H1 (cell line): ENCODE measurements at regions not wholly inside any gene's neighbourhood (a gene's known extent, or its start where the extent isn't known, plus 50 kb on each side); places are given as distances from the start of the nearest gene placed in this dataset.

Source experiments
- CTCF ChIA-PET: fragments of 300-600 bp; sonication (Branson Sonifier 250); formaldehyde crosslinking; loops from one replicate; lab custom pipeline; 2021; ENCODE audit not compliant: partially characterized antibody; lab: Charles Lee
- POLR2A ChIA-PET: fragments of 300-600 bp; sonication (Branson Sonifier 250); formaldehyde crosslinking; loops from one replicate; lab custom pipeline; 2021; ENCODE audit warnings: inconsistent platforms; ENCODE audit not compliant: partially characterized antibody; lab: Charles Lee
- DNase-seq, 2 experiments: peaks; one replicate each; pipeline versions ENCODE4 v3.0.0 to v3.0.0-alpha.2; 2010 to 2022; ENCODE audit warnings: low spot score in 2 of 2, low read depth in 1 of 2, mixed read lengths in 1 of 2
- FAIRE-seq: peaks from 2 replicates; lab custom pipeline; 2011; peaks lifted over from hg19 to GRCh38; lab: Jason Lieb, UNC
- H2AFZ ChIP-seq: 2 replicates; pipeline ENCODE4 v1.8.1; 2012; ENCODE audit warnings: low read length, inconsistent platforms
- H2AK5ac ChIP-seq: 2 replicates; pipeline ENCODE4 v1.6.1; 2013; ENCODE audit warnings: low read depth, low read length
- H2BK120ac ChIP-seq: replicated peaks from 2 replicates; pipeline ENCODE3; 2013; ENCODE audit warnings: low read depth, low read length, inconsistent platforms
- H2BK12ac ChIP-seq: 2 replicates; pipeline ENCODE4 v1.6.1; 2013; ENCODE audit warnings: low read depth, low read length
- H2BK15ac ChIP-seq: 2 replicates; pipeline ENCODE4 v1.6.1; 2013; ENCODE audit warnings: low read length
- H2BK20ac ChIP-seq: 2 replicates; pipeline ENCODE4 v1.6.1; 2013; ENCODE audit warnings: low read length
- H2BK5ac ChIP-seq: 2 replicates; pipeline ENCODE4 v1.6.1; 2013; ENCODE audit warnings: low read depth, low read length
- H3K14ac ChIP-seq: 2 replicates; pipeline ENCODE4 v1.6.1; 2013; ENCODE audit warnings: inconsistent platforms; ENCODE audit not compliant: insufficient read length
- H3K18ac ChIP-seq: 2 replicates; pipeline ENCODE4 v1.6.1; 2013; ENCODE audit warnings: low read length; ENCODE audit errors: extremely low read depth
- H3K23ac ChIP-seq: 2 replicates; pipeline ENCODE4 v1.6.1; 2013; ENCODE audit warnings: inconsistent platforms; ENCODE audit not compliant: insufficient read length
- H3K23me2 ChIP-seq: 2 replicates; pipeline ENCODE4 v1.6.1; 2013; ENCODE audit warnings: low read depth, low read length
- H3K27ac ChIP-seq: 2 replicates; pipeline ENCODE4 v1.6.1; 2011; ENCODE audit warnings: low read depth, low read length, inconsistent platforms
- H3K27me3 ChIP-seq, 4 experiments: replicated peaks in 1 of 4; 1 replicate in 1 of 4; 2 replicates in 3 of 4; pipeline versions ENCODE4 v1.6.1 to v1.8.1; 2011 to 2013; ENCODE audit warnings: low read length in 3 of 4, mild to moderate bottlenecking in 3 of 4, inconsistent platforms in 2 of 4, mixed read lengths in 2 of 4, moderate library complexity in 1 of 4; ENCODE audit not compliant: control insufficient read depth in 3 of 4, insufficient read depth in 3 of 4; ENCODE audit errors: extremely low read depth in 1 of 4
- H3K36me3 ChIP-seq, 4 experiments: 2 replicates each; pipeline versions ENCODE4 v1.6.1 to v1.8.1; 2011 to 2013; ENCODE audit warnings: mild to moderate bottlenecking in 4 of 4, low read length in 3 of 4, moderate library complexity in 2 of 4, control low read depth in 1 of 4, inconsistent platforms in 1 of 4; ENCODE audit not compliant: insufficient read depth in 4 of 4, control insufficient read depth in 2 of 4
- H3K4ac ChIP-seq: replicated peaks from 2 replicates; pipeline ENCODE3; 2013; ENCODE audit warnings: low read length, low read depth, mixed read lengths, inconsistent platforms; ENCODE audit not compliant: insufficient read length
- H3K4me1 ChIP-seq, 4 experiments: replicated peaks in 1 of 4; 1 replicate in 1 of 4; 2 replicates in 3 of 4; pipeline versions ENCODE4 v1.6.1 to v1.8.1; 2011 to 2013; ENCODE audit warnings: low read length in 3 of 4, inconsistent platforms in 2 of 4, mixed read lengths in 1 of 4; ENCODE audit not compliant: insufficient read depth in 4 of 4, control insufficient read depth in 3 of 4
- H3K4me2 ChIP-seq, 2 experiments: 2 replicates each; pipeline versions ENCODE4 v1.6.1 to v1.8.1; 2011 to 2013; ENCODE audit warnings: low read depth in 2 of 2, low read length in 2 of 2, control low read depth in 1 of 2, inconsistent platforms in 1 of 2, mild to moderate bottlenecking in 1 of 2; ENCODE audit not compliant: insufficient read depth in 1 of 2
- H3K4me3 ChIP-seq, 4 experiments: fragments of 200-600, 300-600 bp in 1 of 4; sonication (generic), shearing (Covaris generic), sonication (Bioruptor Twin) in 1 of 4; 2 replicates each; pipeline versions ENCODE4 v1.5.1 to v1.8.1; 2011 to 2016; ENCODE audit warnings: low read length in 4 of 4, low read depth in 3 of 4, control low read depth in 2 of 4, inconsistent platforms in 2 of 4, mild to moderate bottlenecking in 2 of 4, mixed read lengths in 1 of 4, moderate library complexity in 1 of 4; ENCODE audit not compliant: insufficient read depth in 2 of 4; ENCODE audit errors: extremely low read depth in 1 of 4
- H3K56ac ChIP-seq: replicated peaks from 2 replicates; pipeline ENCODE3; 2013; ENCODE audit warnings: low read depth, mild to moderate bottlenecking, mixed read lengths, low read length, inconsistent platforms; ENCODE audit not compliant: insufficient read length
- H3K79me1 ChIP-seq: 2 replicates; pipeline ENCODE4 v1.6.1; 2013; ENCODE audit warnings: low read depth, low read length, control low read depth
- H3K79me2 ChIP-seq, 2 experiments: 2 replicates each; pipeline versions ENCODE4 v1.6.1 to v1.8.1; 2012 to 2013; ENCODE audit warnings: low read length in 2 of 2, mild to moderate bottlenecking in 2 of 2, inconsistent platforms in 1 of 2; ENCODE audit not compliant: insufficient read depth in 2 of 2, control insufficient read depth in 1 of 2
- H3K9ac ChIP-seq, 4 experiments: replicated peaks in 1 of 4; 1 replicate in 1 of 4; 2 replicates in 3 of 4; pipeline versions ENCODE4 v1.6.1 to v1.8.1; 2011 to 2013; ENCODE audit warnings: low read depth in 3 of 4, low read length in 3 of 4, control low read depth in 2 of 4, mild to moderate bottlenecking in 2 of 4, moderate library complexity in 2 of 4, inconsistent platforms in 1 of 4; ENCODE audit errors: extremely low read depth in 1 of 4
- H3K9me3 ChIP-seq, 2 experiments: 2 replicates each; pipeline versions ENCODE4 v1.6.1 to v1.8.1; 2012 to 2013; ENCODE audit warnings: mild to moderate bottlenecking in 2 of 2, moderate library complexity in 2 of 2, control low read depth in 1 of 2, inconsistent platforms in 1 of 2, low read depth in 1 of 2, low read length in 1 of 2, mixed read lengths in 1 of 2; ENCODE audit not compliant: insufficient read depth in 2 of 2
- H4K20me1 ChIP-seq, 2 experiments: replicated peaks in 1 of 2; 2 replicates each; pipeline versions ENCODE3 to v1.8.1; 2011 to 2013; ENCODE audit warnings: inconsistent platforms in 2 of 2, low read length in 2 of 2, mild to moderate bottlenecking in 1 of 2; ENCODE audit not compliant: insufficient read depth in 2 of 2, control insufficient read depth in 1 of 2
- H4K5ac ChIP-seq: 2 replicates; pipeline ENCODE4 v1.6.1; 2013; ENCODE audit warnings: low read length, low read depth, mixed read lengths, inconsistent platforms; ENCODE audit not compliant: insufficient read length
- H4K8ac ChIP-seq: 2 replicates; pipeline ENCODE4 v1.8.0; 2013; ENCODE audit warnings: mild to moderate bottlenecking, moderate library complexity, low read length, inconsistent platforms; ENCODE audit not compliant: insufficient read depth; ENCODE audit errors: extremely low read depth
- H4K91ac ChIP-seq: replicated peaks from 2 replicates; pipeline ENCODE3; 2013; ENCODE audit warnings: low read length, mixed read lengths, inconsistent platforms; ENCODE audit not compliant: insufficient read length
- CBX8 ChIP-seq: fragments of 300-800, 300-1000 bp; sonication (generic); IDR thresholded peaks from 2 replicates; pipeline ENCODE4 v1.7.1; 2016; ENCODE audit warnings: low read depth, low read length, borderline replicate concordance
- KDM1A ChIP-seq: fragments of 200-600, 300-600 bp; sonication (generic); IDR thresholded peaks from 2 replicates; pipeline ENCODE4 v1.7.1; 2016; ENCODE audit warnings: mild to moderate bottlenecking, low read length, borderline replicate concordance
- WGBS, 2 experiments: shearing (Covaris generic) in 1 of 2; methylation state at CpG; one replicate each; pipeline versions ENCODE4 v1.1.6 to v1.1.7; 2013 to 2015; ENCODE audit warnings: low lambda C conversion rate in 2 of 2, mixed read lengths in 2 of 2, inconsistent platforms in 1 of 2, low coverage in 1 of 2, missing lambda C conversion rate in 1 of 2; ENCODE audit not compliant: insufficient replicate concordance in 2 of 2, insufficient coverage in 1 of 2, insufficient read length in 1 of 2; ENCODE audit errors: extremely low coverage in 1 of 2, missing lambda C conversion rate in 1 of 2; 5-methylcytosine and 5-hydroxymethylcytosine counted together

DNA sequence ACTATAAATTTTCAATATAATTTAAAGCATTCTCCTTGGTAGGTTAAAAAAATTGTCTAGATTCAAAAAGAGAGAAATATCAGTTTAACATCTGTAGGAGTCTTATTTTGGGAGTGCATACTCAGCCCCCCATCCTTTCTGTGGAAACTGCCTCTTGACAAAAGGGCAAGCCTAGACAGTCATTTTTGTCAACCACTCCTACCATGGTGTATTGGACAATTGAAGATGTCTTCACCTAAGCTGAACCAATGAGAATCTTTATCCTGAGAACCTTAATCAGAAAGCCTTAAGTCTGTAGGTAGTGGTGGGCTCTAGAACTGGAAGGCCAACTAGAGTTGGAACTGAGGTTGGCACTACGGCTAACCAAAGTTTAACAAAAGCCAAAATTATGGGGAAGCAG lies 65.7 kb upstream of the MED13 start:
- no peak for DNase-seq
- Histone ChIP-seq H2BK12ac (no peak overlapping the region), H4K8ac (no peak overlapping the region), H2BK15ac (no peak overlapping the region), H2BK20ac (no peak overlapping the region), H3K4me1 (no peaks in the 10 kb centered on the region; a peak in 3 of 7 replicates), H3K9ac (no peak overlapping the region), H4K5ac (no peak overlapping the region), H2BK120ac (no peak overlapping the region), H3K79me2 (no peaks in the 10 kb centered on the region), H2AFZ (no peak overlapping the region), H3K4me2 (no peak overlapping the region), H4K20me1 (no peaks in the 10 kb centered on the region), H3K36me3 (no peaks in the 10 kb centered on the region), H2BK5ac (no peak overlapping the region), H3K27me3 (no peaks in the 10 kb centered on the region), H4K91ac (no peak overlapping the region), H3K14ac (no peak overlapping the region), H3K27ac (no peak overlapping the region), H2AK5ac (no peak overlapping the region), H3K79me1 (no peaks in the 10 kb centered on the region), H3K9me3 (no peaks in the 10 kb centered on the region), H3K23ac (no peak overlapping the region), H3K4me3 (no peak overlapping the region), H3K4ac (no peak overlapping the region), H3K23me2 (no peaks in the 10 kb centered on the region), H3K18ac (no peak overlapping the region), H3K56ac (no peak overlapping the region)
- ChIA-PET POLR2A (no interaction called here), CTCF (no interaction called here)
- no peak for FAIRE-seq
- 83% methylated on average over 1 of the region's 1 CpG; no CpG with 5 or more reads in 1 of the 2 experiments for WGBS, 2 experiments
- no peak for TF ChIP-seq CBX8
- no peak for TF ChIP-seq KDM1A
